GM12872 (cell line): ENCODE measurements at regions not wholly inside any gene's neighbourhood (a gene's known extent, or its start where the extent isn't known, plus 50 kb on each side); places are given as distances from the start of the nearest gene placed in this dataset.

Experiments used
- CTCF ChIP-seq: IDR thresholded peaks from 3 replicates; pipeline ENCODE4 v1.5.1; 2011; ENCODE audit warnings: low read depth, mild to moderate bottlenecking, low read length, moderate library complexity; ENCODE audit not compliant: insufficient read depth

DNA sequence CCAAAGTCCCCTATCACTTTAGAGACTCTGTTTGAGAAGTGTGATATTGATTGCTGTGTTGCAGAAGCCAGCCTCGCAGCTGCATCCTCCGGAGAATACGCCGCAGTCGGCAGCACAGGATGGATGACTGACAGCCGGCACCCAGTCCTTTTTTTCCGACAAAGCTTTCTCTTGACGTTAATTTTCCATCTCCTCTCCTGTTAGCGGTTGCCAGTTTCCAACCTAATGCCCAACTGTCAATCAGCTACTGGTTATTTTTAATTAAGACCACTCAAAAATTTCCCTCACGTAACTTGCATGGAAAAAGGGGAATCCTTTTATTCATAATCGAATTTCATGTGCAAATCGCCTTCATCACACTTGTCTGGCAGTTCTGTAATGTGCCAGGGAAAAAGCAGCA lies 953.9 kb downstream of the CDH11 start:
- TF ChIP-seq CTCF = no peak

GRCh38 chr16:64165368-64165767 lies 956.5 kb downstream of the CDH11 start:
- TF ChIP-seq CTCF = no peak

- TF ChIP-seq CTCF = no peak
Measured at GRCh38 chr16:64162613-64163375, 959.1 kb downstream of the CDH11 start.

DNA sequence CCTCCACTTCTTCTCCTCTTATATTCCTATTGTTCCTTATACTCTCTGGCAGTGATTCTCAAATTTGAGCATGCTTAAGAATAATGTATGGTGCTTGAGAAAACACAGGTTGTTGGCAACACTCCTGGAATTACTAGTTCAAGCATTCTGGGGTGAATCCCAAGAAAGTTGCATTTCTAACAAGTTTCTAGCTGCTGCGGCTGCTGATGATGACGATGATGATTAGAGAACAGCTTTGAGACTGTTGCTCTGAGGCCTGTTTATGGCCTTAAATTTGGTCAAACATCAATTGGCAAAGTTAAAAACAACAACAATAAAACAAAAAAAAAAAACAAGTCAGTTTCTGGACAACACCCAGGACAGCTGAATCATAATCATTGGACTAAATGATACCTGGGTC lies 961.9 kb downstream of the CDH11 start:
- no peak for TF ChIP-seq CTCF

DNA sequence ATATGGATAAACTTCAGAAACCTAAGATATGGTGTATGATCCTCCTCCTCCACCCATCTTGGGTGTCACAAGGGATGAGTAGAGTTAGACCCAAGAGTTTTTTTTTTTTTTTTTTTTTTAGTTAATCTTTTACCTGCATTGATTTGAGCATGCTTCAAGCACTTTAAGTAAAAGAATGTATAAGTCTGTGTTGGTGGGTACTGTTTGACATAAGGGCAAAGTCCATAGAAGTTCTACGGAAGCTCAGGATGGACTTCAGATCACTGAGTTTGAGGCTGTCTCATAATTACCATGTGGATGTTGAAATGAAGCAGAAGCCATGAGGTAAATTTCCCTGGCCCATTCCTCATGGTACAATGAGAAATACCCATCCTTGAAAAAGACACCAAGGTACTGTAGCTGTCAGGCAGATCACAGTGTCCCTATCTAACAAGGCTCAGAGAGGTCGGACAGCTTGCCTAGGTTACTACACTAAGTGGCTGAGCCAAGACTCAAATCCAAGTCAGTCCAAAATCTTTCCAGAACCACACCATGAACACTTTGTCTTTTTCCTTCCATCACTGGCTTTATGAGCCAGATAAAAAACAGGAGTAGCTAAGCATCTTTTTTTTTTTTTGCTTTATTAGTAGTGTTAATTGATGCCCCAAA lies 962.8 kb downstream of the CDH11 start:
- TF ChIP-seq CTCF = no peak

- TF ChIP-seq CTCF = no peak
Measured at GRCh38 chr16:64153718-64154117, 968.1 kb downstream of the CDH11 start.

- no peak for TF ChIP-seq CTCF
Measured at GRCh38 chr16:64151990-64152767, 969.7 kb downstream of the CDH11 start.
